C4-2B (cell line): ENCODE measurements at regions not wholly inside any gene's neighbourhood (a gene's known extent, or its start where the extent isn't known, plus 50 kb on each side); places are given as distances from the start of the nearest gene placed in this dataset.

Experiments used
- CTCF ChIP-seq: fragments of 450-650 bp; conservative IDR thresholded peaks from 2 replicates; pipeline ENCODE4 v1.5.1; 2017; ENCODE audit warnings: mild to moderate bottlenecking
- ZFX ChIP-seq: fragments of 450-650 bp; IDR thresholded peaks from 2 replicates; pipeline ENCODE4 v1.6.1; 2017

DNA sequence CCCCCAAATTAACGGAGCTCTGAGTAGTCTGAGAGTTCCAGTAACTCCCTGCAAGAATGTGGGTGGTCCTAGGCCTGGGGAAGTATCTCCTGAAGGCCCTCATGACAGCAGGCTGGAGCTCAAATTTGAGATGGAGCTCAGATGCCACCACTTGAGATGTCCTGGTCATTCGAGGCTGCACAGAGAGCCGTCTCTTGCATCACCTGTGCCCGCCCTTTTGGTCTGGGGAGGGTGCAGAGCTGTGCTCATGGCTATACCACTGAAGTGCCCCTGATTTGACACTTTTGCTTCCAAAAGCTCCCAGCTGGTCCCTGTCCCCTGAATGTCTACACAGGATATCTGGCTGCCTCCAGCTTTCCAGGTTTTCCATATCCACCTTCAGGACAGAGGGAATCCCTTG, 214.0 kb upstream of the B3GAT1 start:
- TF ChIP-seq CTCF (no peak), ZFX (no peak)
